ENCODE measurements at regions not wholly inside any gene's neighbourhood (a gene's known extent, or its start where the extent isn't known, plus 50 kb on each side); places are given as distances from the start of the nearest gene placed in this dataset.
"Not testable (repeated sequence)": the region's sequence is repeated elsewhere in the genome, so short reads cannot be mapped to it uniquely, and the experiment has no call there.

DNA sequence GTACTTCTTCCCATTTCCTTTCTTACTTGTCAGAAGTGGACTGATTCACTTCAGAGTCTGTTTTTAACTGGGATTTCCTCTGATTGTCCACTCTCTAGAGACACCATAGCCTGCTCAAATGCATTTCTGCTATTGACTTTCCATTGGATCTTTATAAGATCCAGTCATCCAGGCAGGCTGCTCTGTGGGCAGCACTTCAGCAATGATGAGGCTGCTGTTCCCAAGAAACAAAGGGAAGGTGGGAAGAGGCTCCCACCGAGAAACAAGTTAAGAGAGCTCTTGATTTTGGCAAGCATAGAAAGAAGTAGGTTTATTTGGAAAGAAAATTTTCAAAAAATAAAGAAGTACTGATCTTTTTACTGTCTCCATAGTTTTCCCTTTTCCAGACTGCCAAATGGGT, 125.8 kb upstream of the STARD13 start:
- DNase-seq (ENCODE audit: low spot score) = no peak

DNA sequence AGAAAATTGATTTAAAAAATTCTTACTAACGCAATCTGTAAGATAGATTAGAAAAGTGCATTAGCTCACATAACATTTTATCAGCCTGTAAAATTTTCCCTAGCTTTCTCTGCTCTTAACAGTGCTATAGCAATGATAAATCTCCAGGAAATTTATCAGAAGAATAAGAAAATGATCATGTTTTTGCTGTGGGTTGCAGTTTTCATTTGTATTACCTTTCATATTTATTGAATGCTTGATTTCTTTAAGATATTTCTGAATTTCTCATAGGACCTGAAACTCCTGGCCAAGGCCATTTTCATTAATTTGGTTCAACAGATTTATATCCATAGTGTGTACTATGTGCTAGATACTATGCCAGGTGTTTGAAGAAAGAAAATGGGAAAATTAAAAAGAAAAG, 130.3 kb upstream of the STARD13 start:
- no peak for DNase-seq (ENCODE audit: low spot score)

DNA sequence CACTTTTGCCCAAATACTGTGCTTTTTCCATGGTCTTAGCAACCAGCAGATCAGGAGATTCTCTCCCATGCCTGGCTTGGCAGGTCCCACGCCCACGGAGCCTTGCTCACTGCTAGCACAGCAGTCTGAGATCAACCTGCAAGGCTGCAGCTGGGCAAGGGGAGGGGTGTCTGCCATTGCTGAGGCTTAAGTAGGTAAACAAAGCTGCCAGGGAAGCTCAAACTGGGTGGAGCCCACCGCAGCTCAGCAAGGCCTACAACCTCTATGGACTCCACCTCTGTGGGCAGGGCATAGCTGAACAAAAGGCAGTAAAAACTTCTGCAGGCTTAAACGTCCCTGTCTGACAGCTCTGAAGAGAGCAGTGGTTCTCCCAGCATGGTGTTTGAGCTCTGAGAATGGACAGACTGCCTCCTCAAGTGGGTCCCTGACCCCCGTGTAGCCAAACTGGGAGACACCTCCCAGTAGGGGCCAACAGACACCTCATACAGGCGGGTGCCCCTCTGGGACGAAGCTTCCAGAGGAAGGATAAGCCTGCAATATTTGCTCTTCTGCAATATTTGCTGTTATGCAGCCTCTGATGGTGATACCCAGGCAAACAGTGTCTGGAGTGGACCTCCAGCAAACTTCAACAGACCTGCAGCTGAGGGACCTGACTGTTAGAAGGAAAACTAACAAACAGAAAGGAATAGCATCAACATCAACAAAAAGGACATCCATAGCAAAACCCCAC, 132.8 kb upstream of the STARD13 start:
- not testable (repeated sequence) for DNase-seq (ENCODE audit: low spot score)

DNA sequence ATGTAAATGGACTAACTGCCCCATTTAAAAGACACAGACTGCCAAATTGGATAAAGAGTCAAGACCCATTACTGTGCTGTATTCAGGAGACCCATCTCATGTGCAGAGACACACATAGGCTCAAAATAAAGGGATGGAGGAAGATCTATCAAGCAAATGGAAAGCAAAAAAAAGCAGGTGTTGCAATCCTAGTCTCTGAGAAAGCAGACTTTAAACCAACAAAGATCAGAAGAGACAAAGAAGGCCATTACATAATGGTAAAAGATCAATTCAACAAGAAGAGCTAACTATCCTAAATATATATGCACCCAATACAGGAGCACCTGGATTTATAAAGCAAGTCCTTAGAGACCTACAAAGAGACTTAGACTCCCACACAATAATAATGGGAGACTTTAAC, 134.6 kb upstream of the STARD13 start:
- not testable (repeated sequence) for DNase-seq (ENCODE audit: low spot score)

DNA sequence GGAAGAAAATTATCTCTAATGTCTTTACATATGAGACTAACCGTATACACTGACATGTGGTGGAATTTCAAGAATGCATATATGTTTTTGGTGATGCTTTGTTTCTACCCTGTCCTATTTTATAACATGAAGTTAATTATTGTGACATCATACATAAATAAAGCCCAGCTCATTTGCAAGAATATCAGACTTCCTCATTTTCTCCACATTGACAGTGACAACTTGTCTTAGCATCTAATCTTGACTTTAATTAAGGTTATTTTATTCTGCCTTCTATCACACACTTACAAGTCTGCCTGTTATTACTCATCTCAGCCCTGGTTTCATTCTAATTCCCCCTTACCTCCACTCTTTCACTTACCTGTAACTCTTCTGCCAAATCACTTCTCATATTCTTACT, 140.6 kb upstream of the STARD13 start:
- DNase-seq (ENCODE audit: low spot score) = no peak

DNA sequence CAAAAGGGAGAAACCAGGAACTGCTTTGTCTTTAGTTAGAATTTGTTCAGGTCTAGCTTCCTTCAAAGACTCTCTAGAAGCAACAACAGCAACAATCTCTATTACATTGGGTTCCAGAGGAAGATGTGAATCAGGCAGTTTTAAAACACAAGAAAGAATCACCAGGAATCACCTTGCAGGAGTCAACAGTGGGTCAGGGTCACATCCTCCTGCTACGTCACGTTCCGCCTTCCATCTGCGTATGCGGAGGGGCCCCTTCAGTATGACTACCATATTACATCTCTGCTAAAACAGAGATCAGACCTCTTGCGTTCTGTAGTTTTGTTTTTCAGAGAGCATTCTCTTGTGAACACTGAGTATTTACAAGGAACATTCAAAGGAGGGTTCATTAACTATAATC, 147.8 kb upstream of the STARD13 start:
- DNase-seq (ENCODE audit: low spot score) = no peak

DNA sequence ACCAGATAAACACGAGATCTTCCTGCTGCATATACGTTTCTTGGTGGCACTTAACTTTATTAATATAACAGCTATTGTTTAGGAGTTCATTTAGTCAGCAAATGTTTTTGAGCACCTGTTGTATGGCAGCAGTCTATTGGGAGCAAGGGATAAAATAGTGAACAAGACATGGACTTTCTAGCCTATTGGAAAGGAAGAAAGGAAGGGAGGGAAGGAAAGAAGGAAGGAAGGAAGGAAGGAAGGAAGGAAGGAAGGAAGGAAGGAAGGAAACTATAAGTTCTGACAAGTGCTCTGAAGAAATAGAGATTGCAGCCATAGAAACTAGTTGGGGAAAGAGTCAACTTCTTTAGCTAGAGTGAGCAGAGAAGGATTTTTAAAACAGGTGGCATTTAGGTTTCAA, 149.1 kb upstream of the STARD13 start:
- no peak for DNase-seq (ENCODE audit: low spot score)

DNA sequence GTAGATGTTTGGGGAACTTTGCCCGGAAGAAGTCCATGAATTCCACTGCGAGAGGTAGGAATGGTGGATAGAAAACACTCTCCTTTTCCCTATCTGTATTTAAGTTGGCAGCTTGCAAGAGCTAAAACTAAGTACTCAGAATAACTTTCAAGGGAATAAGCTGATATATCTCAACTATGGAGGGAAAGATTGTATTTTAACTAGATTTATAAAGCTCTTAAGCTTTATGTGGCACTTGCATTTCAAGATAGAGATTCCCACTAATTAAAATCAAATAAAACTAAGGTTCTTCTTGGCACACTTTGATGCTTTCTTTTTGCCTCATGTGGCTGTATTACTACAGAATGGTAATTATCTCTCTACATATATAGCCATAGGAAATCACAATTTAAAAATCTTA, 149.7 kb upstream of the STARD13 start:
- DNase-seq (ENCODE audit: low spot score) = no peak

DNA sequence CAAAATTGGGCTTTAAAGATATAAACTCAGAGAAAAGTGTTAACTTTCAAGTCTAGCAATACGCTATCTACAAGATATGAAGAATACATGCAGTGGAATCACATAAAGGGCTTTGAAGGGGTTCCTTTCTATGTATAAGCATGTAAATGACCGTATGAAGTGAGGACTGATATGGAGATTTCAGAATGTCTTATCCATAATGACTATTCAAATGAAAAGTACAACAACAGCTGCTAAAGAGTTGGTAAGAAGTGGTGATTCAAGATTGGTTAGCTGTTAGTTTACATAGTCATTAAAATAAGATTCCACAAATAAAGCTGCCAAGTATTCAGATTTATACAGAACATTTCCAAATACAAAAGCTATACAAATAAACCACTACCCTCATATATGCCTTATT, 153.4 kb upstream of the STARD13 start:
- DNase-seq (ENCODE audit: low spot score) = no peak

DNA sequence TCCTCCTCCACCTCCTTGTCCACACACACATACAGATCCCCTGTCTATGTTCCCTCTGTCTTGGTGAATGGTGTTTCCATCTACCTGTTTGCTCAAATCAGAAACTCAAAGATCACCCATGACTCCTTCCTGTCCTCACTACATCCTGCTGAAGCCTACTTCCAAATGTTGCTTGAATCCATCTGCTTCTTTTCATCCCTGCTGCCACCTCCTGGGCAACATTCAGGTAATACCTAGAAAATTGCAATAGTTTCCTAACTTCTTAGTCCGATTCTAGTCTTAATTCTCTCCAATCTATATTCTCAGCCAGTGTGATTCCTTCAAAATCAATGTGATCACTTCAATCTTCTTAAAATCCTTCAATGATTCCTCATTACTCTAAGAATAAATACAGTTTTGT, 155.5 kb upstream of the STARD13 start:
- peak; percentile 34 for DNase-seq (ENCODE audit: low spot score)

DNA sequence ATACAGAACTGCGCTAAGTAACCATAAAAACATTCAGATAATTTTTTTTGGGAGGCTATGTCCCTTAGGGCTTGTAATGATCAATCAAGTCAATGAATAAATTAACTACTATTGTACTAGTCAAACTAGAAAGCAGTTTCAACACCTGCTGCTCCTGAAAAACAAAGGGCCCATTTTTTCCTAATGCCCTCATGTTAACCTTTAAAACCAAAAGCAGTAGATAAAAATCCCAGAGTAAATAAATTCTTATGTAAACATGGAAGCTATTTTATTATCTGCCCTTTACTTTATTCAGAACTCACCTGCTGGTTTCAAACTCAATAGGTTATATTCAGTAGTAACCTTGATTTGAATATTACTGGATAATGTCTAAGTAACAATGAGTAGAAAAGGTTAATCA, 159.5 kb upstream of the STARD13 start:
- DNase-seq (ENCODE audit: low spot score) = no peak

DNA sequence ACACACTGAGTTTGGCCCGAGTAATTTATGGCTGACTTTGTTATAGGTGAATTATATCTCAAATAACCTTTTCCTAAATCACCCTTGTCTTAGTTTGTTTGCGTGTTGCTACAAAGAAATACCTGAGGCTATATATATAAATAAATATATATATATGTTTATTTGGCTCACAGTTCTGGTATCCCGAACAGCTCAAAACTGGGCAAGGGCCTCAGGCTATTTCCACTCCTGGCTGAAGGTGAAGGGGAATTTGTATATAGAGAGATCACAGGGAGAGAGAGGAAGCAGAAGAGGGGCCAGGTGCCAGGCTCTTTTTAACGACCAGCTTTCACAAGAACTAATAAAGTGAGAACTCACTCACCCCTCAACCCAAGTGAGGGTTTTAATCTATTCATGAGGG, 159.9 kb upstream of the STARD13 start:
- no peak for DNase-seq (ENCODE audit: low spot score)

DNA sequence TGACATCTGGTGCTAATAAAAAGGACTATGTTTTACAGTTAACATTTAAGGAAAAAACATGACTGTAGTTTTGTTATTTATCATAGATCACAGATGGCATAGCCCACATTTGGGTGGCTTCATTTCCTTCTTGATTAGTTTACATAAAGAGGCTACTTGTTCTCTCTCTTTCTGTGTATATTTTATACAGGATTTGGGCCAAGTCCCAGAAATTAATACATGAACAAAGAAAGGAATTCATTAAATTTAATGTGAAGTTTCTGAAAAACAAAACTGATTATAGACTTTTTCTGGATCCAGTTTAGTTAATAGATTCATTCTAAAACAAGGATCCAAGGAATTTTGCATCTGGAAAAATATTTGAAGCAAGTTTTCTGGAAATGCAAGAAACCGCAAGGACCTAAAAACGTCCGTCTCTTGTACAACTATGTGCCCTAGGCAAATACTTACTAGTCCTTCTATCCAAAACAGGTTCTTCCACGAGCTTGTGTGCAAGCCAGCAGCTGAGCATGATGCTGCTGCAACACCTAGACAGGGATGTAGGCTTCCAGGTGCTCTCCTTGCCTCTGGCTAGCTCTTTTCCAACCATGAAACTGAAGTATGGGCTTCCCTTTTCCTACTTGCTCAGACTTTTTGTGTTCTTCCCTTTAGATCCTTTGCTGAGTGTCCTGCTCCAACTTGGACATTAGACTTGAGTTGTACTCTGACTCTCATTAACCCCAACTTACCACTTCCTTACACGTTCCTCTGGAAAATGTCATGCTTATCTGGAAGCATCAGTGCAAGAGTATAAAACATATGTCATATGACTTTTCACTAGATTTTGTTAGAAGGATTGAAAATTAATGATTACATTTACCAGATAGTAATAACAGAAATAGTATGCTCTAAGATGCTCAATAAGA, 161.5 kb upstream of the STARD13 start:
- no peak for DNase-seq (ENCODE audit: low spot score)

DNA sequence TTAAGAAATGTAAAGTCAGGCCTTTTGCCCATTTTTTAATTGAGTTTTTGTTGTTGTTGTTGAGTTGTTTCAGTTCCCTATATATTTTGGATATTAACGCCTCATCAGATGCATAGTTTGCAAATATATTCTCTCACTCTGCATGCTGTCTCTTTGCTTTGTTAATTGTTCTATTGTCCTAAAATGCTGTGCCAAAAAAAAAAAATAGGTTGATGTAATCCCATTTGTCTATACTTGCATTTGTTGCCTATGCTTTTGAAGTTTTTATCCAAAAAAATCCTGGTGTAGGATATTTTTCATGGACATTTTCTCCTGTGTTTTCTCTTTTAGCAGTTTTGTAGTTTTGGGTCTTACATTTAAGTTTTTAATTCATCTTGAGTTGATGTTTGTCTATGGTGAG, 163.3 kb upstream of the STARD13 start:
- no peak for DNase-seq (ENCODE audit: low spot score)

DNA sequence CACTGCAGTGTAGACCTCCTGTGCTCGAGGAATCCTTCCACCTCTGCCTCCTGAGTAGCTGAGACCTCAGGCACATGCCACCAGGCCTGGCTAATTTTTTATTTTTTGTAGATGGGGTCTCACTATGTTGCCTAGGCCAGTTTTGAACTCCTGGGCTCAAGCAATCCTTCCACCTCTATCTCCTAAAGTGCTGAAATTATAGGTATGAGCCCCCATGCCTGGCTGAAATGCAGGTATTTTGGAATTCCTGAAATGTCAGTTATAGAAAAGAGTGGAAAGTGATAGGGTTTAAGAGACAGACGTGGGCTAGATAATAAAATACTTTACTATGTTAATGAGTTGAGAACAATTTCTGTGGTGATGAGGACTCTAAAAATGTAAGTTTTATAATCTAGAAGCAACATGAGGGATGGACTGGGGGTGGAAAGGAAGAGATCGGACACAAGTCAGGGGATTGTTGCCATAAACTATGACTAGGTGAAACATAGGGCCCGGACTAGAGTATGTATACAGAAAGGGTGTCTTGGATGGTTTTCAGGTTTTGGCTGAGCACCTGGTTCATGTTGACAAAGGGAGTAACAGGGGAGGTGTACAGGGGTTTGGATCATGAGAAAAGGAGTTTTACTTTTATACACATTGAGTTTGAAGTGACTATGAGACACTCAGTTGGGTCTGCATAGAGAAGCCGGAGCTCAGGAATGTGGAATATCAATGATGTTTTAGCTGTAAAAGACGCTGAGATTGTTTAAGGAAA, 165.6 kb upstream of the STARD13 start:
- no peak for DNase-seq (ENCODE audit: low spot score)

DNA sequence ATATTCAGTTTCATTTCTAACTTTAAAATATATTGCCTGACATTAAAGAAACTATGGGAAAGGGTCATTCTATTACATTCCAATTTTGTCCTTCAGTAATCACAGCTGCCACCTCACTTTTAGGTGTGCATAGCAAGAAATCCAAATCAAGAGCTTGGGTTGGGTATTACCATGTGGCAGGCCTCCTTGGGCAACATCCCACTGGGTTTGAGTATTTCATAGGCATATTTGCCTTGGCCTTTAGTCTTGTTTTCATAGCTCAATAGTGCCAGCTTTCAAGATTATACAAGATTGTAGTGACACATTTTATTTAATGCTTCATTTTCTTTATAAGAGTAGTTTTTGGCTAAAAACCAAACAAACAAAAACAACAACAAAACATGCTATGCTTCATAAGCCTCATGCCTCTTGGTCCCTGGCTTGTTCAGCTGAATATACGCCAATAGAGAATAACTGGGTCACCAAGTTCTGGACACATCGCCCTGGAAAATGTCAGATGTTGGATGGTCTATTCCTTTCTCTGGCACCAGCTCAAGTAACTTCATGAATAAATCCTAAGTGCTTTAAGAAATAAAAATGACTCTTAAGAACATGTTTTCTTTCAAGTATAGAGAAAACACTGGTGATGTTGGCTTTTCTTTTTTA, 167.4 kb upstream of the STARD13 start:
- DNase-seq (ENCODE audit: low spot score) = no peak

DNA sequence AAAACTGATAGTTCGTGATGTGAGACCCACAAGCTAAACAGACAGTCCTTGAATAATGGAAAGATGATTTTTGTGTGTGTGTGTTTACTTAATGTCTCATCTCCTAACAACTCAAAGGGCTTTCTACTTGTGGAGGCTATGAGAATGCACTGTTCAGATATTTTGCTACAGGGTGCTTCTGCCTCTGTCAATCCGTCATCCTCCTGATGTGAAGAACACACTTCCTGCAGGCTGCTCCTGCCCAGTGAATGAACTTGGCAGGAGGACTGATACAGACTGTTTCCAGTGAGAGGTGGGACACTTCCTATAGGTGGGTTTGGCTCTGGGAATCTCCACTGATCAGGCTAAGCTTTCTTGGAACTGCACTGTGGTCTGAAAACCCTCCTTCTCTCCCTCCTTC, 168.4 kb upstream of the STARD13 start:
- no peak for DNase-seq (ENCODE audit: low spot score)

DNA sequence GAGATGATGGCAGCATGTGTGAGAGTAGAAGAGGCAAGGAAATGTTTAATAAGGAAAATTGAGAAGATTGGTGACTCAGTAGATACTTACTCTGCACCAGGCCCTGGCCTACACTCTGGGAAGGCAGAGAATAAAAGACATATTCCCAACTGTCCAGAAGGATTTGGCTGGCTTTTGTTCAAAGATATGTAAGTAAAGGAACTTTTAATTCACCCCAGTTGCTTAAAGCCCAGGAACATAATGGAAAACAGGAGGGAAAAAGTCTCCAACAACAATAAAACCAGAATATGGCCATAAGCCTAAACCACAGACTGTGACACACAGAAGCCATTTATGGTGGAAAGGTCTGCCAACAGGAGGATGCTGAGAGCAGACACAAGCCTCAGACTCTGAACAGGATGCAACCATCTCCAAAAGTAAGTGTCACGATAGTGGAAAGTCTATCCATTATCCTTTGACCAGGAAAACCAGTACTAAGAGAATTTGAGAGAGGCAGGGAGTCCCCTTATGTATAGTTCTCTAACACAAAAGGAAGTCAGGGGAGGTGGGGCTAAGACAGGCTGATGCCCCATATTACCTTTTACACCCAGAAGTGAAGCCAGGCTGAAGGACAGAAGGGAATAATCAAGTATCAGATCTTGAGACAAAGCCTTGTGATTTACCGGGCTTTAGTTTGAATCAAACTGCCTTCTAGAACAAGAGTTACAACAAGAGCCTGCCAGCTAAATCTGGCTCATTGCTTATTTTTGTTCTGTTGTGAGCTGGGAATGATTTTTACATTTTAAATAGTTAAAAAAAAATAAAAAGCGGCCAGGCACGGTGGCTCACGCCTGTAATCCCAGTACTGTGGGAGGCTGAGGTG, 169.5 kb upstream of the STARD13 start:
- DNase-seq (ENCODE audit: low spot score) = no peak

DNA sequence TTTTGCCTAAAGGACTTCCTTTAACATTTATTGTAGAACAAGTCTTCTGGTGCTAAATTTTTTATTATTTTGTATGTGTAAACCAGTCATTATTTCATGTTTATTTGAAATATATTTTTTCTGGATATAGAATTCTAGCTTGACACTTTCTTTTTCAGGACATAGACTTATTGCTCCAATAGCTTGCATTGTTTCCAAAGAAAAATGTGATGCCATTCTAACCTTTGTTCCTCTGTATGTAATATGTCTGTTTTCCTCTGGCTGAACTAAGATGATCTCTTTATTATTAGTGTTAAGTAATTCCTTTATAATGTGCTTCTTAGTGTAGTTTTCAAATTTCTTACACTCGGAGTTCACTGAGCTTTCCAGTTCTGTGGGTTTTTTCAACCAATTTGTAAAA, 174.1 kb upstream of the STARD13 start:
- DNase-seq (ENCODE audit: low spot score) = no peak

DNA sequence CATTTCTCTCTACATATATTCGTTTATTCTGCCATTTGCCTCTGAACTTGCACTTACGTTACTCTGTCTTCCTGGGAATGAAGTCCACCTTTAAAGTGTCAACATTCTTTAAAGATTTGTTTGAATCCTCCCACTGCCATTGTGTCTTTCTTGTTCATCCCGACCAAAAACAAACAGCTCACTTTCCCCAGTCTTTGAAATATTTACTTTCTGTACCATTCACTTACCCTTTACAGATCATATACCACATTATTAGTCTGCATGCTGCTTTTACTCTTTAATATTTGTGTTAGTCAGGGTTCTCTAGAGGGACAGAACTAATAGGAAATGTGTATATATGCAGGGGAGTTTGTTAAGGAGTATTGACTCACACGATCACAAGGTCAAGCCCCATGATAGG, 176.6 kb upstream of the STARD13 start:
- DNase-seq (ENCODE audit: low spot score) = no peak

DNA sequence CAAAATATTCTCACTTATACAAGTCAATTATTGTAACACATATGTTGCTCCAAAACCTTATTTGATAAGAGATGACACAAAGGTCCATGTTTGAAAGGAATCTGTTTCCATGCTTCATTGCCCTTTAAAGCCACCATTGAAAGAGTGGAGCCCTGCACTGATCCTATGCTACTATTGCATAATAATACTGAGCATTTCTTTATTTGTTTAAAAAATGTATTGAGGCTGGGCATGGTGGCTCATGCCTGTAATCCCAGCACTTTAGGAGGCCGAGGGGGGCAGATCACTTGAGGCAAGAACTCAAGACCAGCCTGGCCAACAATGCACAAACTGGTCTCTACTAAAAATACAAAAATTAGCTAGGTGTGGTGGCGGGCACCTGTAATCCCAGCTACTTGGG, 178.8 kb upstream of the STARD13 start:
- no peak for DNase-seq (ENCODE audit: low spot score)

All from RKO (cell line).